H9 (cell line): ENCODE measurements at regions not wholly inside any gene's neighbourhood (a gene's known extent, or its start where the extent isn't known, plus 50 kb on each side); places are given as distances from the start of the nearest gene placed in this dataset.

Source experiments
- DNase-seq: peaks from one replicate; pipeline ENCODE4 v3.0.0-alpha.2; 2017
- H2AFZ ChIP-seq: one replicate; pipeline ENCODE4 v1.6.1; 2013; ENCODE audit warnings: mild to moderate bottlenecking, low read length, control low read depth, moderate library complexity
- H2AK5ac ChIP-seq: 2 replicates; pipeline ENCODE4 v1.6.1; 2013; ENCODE audit warnings: low read length, control low read depth, mixed read lengths; ENCODE audit not compliant: insufficient read length
- H2BK120ac ChIP-seq: one replicate; pipeline ENCODE4 v1.6.1; 2013; ENCODE audit warnings: low read depth, mild to moderate bottlenecking, low read length, control low read depth, inconsistent platforms; ENCODE audit not compliant: poor library complexity, severe bottlenecking
- H2BK12ac ChIP-seq: 2 replicates; pipeline ENCODE4 v1.6.1; 2013; ENCODE audit warnings: low read length, control low read depth, mixed read lengths, low read depth; ENCODE audit not compliant: insufficient read length
- H2BK15ac ChIP-seq: 2 replicates; pipeline ENCODE4 v1.6.1; 2013; ENCODE audit warnings: low read depth, low read length, control low read depth
- H2BK20ac ChIP-seq: one replicate; pipeline ENCODE4 v1.6.1; 2013; ENCODE audit warnings: low read depth, mild to moderate bottlenecking, low read length, control low read depth, inconsistent platforms; ENCODE audit not compliant: poor library complexity, severe bottlenecking
- H2BK5ac ChIP-seq: 2 replicates; pipeline ENCODE4 v1.6.1; 2013; ENCODE audit warnings: low read length, control low read depth, mixed read lengths; ENCODE audit not compliant: insufficient read length
- H3K14ac ChIP-seq: 2 replicates; pipeline ENCODE4 v1.6.1; 2013; ENCODE audit warnings: low read length, control low read depth; ENCODE audit not compliant: insufficient read depth
- H3K18ac ChIP-seq: 2 replicates; pipeline ENCODE4 v1.6.1; 2013; ENCODE audit warnings: low read depth, mild to moderate bottlenecking, mixed read lengths, low read length, control low read depth; ENCODE audit not compliant: insufficient read length
- H3K23ac ChIP-seq: 2 replicates; pipeline ENCODE4 v1.6.1; 2013; ENCODE audit warnings: low read length, control low read depth, mixed read lengths, low read depth; ENCODE audit not compliant: insufficient read length
- H3K23me2 ChIP-seq: 2 replicates; pipeline ENCODE4 v1.6.1; 2013; ENCODE audit warnings: low read depth, mild to moderate bottlenecking, mixed read lengths, low read length, control low read depth; ENCODE audit not compliant: insufficient read length, poor library complexity, severe bottlenecking
- H3K27ac ChIP-seq: 2 replicates; pipeline ENCODE4 v1.5.1; 2013; ENCODE audit warnings: low read length, control low read depth, mixed read lengths, low read depth; ENCODE audit not compliant: insufficient read length
- H3K27me3 ChIP-seq: 2 replicates; pipeline ENCODE4 v1.6.1; 2013; ENCODE audit warnings: low read length, control low read depth, inconsistent platforms; ENCODE audit not compliant: insufficient read depth
- H3K4ac ChIP-seq: 2 replicates; pipeline ENCODE4 v1.6.1; 2013; ENCODE audit warnings: low read depth, mild to moderate bottlenecking, control low read depth, inconsistent platforms, low read length, moderate library complexity
- H3K4me1 ChIP-seq: 2 replicates; pipeline ENCODE4 v1.6.1; 2013; ENCODE audit warnings: low read length, control low read depth, inconsistent platforms; ENCODE audit not compliant: insufficient read depth
- H3K4me2 ChIP-seq: 2 replicates; pipeline ENCODE4 v1.6.1; 2013; ENCODE audit warnings: low read length, control low read depth, mixed read lengths; ENCODE audit not compliant: insufficient read length, insufficient read depth
- H3K56ac ChIP-seq: 2 replicates; pipeline ENCODE4 v1.6.1; 2013; ENCODE audit warnings: low read depth, mild to moderate bottlenecking, mixed read lengths, low read length, control low read depth; ENCODE audit not compliant: insufficient read length
- H3K79me1 ChIP-seq: 2 replicates; pipeline ENCODE4 v1.6.1; 2013; ENCODE audit warnings: low read depth, mild to moderate bottlenecking, moderate library complexity, low read length, control low read depth, inconsistent platforms; ENCODE audit not compliant: insufficient read depth, poor library complexity, severe bottlenecking
- H3K79me2 ChIP-seq: 2 replicates; pipeline ENCODE4 v1.6.1; 2013; ENCODE audit warnings: low read length, control low read depth, inconsistent platforms; ENCODE audit not compliant: insufficient read depth
- H3K9ac ChIP-seq: 2 replicates; pipeline ENCODE4 v1.6.1; 2013; ENCODE audit warnings: low read length, control low read depth, mixed read lengths; ENCODE audit not compliant: insufficient read length; ENCODE audit errors: extremely low read depth
- H3K9me3 ChIP-seq: one replicate; pipeline ENCODE4 v1.6.1; 2013; ENCODE audit warnings: low read depth, low read length, inconsistent platforms; ENCODE audit not compliant: control insufficient read depth
- H3T11ph ChIP-seq: one replicate; pipeline ENCODE4 v1.6.1; 2013; ENCODE audit warnings: mild to moderate bottlenecking, low read length, control low read depth, inconsistent platforms
- H4K20me1 ChIP-seq: one replicate; pipeline ENCODE4 v1.6.1; 2013; ENCODE audit not compliant: control insufficient read depth, insufficient read length, insufficient read depth
- H4K5ac ChIP-seq: 2 replicates; pipeline ENCODE4 v1.6.1; 2013; ENCODE audit warnings: low read depth, mild to moderate bottlenecking, mixed read lengths, low read length, control low read depth; ENCODE audit not compliant: insufficient read length
- H4K8ac ChIP-seq: replicated peaks from 2 replicates; pipeline ENCODE4 v1.6.1; 2013; ENCODE audit warnings: low read length, control low read depth, mixed read lengths, low read depth; ENCODE audit not compliant: insufficient read length
- H4K91ac ChIP-seq: 2 replicates; pipeline ENCODE4 v1.6.1; 2013; ENCODE audit warnings: low read depth, mild to moderate bottlenecking, moderate library complexity, mixed read lengths, low read length, control low read depth; ENCODE audit not compliant: insufficient read length
- H3K27ac Mint-ChIP-seq, 3 experiments: 2 replicates in 2 of 3; 3 replicates in 1 of 3; pipeline ENCODE4 v1.8.0; 2020 to 2021; ENCODE audit warnings: mixed read lengths in 3 of 3, mild to moderate bottlenecking in 1 of 3, moderate library complexity in 1 of 3
- H3K27me3 Mint-ChIP-seq: 2 replicates; pipeline ENCODE4 v1.8.0; 2021; ENCODE audit warnings: low read depth, mild to moderate bottlenecking, moderate library complexity, mixed read lengths
- H3K36me3 Mint-ChIP-seq, 3 experiments: 2 replicates in 2 of 3; 3 replicates in 1 of 3; pipeline ENCODE4 v1.8.0; 2020 to 2021; ENCODE audit warnings: low read depth in 3 of 3, mixed read lengths in 3 of 3; ENCODE audit not compliant: insufficient read depth in 1 of 3
- H3K4me1 Mint-ChIP-seq, 2 experiments: 2 replicates each; pipeline ENCODE4 v1.8.0; 2020; ENCODE audit warnings: mixed read lengths in 2 of 2
- H3K4me3 Mint-ChIP-seq, 2 experiments: 2 replicates in 1 of 2; 3 replicates in 1 of 2; pipeline ENCODE4 v1.8.0; 2020 to 2021; ENCODE audit warnings: mild to moderate bottlenecking in 2 of 2, mixed read lengths in 2 of 2, moderate library complexity in 1 of 2
- H3K9me3 Mint-ChIP-seq, 2 experiments: 2 replicates in 1 of 2; 3 replicates in 1 of 2; pipeline ENCODE4 v1.8.0; 2020; ENCODE audit warnings: mild to moderate bottlenecking in 2 of 2, mixed read lengths in 2 of 2, moderate library complexity in 1 of 2
- CTCF ChIP-seq: fragments of 200-600 bp; sonication (generic); conservative IDR thresholded peaks from 3 replicates; pipeline ENCODE4 v1.8.0; 2021; ENCODE audit warnings: antibody characterized with exemption, mild to moderate bottlenecking
- WGBS: extraction: QIAGEN DNeasy Blood & Tissue Kit; methylation state at CpG from one replicate; pipeline ENCODE4 v1.1.7; 2013; ENCODE audit warnings: missing lambda C conversion rate, low lambda C conversion rate, mixed read lengths; ENCODE audit not compliant: insufficient read length; ENCODE audit errors: extremely low coverage; 5-methylcytosine and 5-hydroxymethylcytosine counted together

GRCh38 chr17:33551911-33552310 lies 258.8 kb upstream of the ASIC2 start:
- Histone ChIP-seq H3K23me2 (no peaks in the 10 kb centered on the region), H3K9me3 (no peaks in the 10 kb centered on the region), H4K8ac (no peak overlapping the region), H3K79me1 (no peaks in the 10 kb centered on the region), H3K23ac (no peak overlapping the region), H2AFZ (no peak overlapping the region), H3K27ac (no peak overlapping the region), H3K14ac (no peak overlapping the region), H3K4me2 (no peak overlapping the region), H2BK5ac (no peak overlapping the region), H3K79me2 (no peaks in the 10 kb centered on the region), H2BK15ac (no peak overlapping the region), H2BK20ac (no peak overlapping the region), H4K5ac (no peak overlapping the region), H3K4me1 (no peaks in the 10 kb centered on the region), H3T11ph (no peak overlapping the region), H4K91ac (no peak overlapping the region), H2AK5ac (no peak overlapping the region), H3K56ac (no peak overlapping the region), H3K4ac (no peak overlapping the region), H2BK120ac (no peak overlapping the region), H4K20me1 (no peaks in the 10 kb centered on the region), H3K9ac (no peak overlapping the region), H3K18ac (no peak overlapping the region), H2BK12ac (no peak overlapping the region), H3K27me3 (no peaks in the 10 kb centered on the region)
- H3K4me1 Mint-ChIP-seq = peaks cover 11 to 12% of the 10 kb centered on the region in 2 experiments
- H3K9me3 Mint-ChIP-seq = no peaks in the 10 kb centered on the region
- no peaks in the 10 kb centered on the region for H3K36me3 Mint-ChIP-seq
- H3K27ac Mint-ChIP-seq = no peak overlapping the region
- WGBS = no CpG with 5 or more reads among the region's 6 CpGs
- DNase-seq = no peak
- H3K27me3 Mint-ChIP-seq = peaks cover 29% of the 10 kb centered on the region
- H3K4me3 Mint-ChIP-seq = no peak overlapping the region
- no peak for TF ChIP-seq CTCF
